OCI-M2 (cell line): ENCODE measurements at regions not wholly inside any gene's neighbourhood (a gene's known extent, or its start where the extent isn't known, plus 50 kb on each side); places are given as distances from the start of the nearest gene placed in this dataset.
"Not testable (repeated sequence)": the region's sequence is repeated elsewhere in the genome, so short reads cannot be mapped to it uniquely, and the experiment has no call there.

Experiments used
- DNase-seq: peaks from one replicate; lab custom pipeline; 2025; ENCODE audit not compliant: unreplicated experiment; lab: John Stamatoyannopoulos, UW

DNA sequence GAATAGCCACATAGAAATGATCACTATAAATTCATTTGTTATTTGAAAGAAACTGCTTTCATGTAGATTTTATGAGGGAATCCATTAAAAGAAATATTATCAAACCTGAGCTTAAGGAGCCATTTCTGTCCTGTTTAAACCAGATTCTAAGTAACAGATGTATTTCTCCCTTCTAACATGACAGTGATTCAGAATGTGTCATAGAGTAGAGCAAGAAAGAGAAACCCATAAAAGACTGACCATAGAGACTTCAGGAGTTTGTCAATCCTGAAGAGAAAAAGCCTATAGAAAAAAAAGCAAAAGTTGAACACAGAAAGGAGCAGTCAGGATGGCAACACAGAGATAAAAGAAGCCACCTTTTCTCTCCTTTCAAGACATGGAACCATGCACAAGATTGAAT, 390.6 kb downstream of the PRIM2 start:
- not testable (repeated sequence) for DNase-seq

- DNase-seq, result not testable (repeated sequence)
These were observed 405.1 kb downstream of the PRIM2 start for GRCh38 chr6:57722546-57722945.

DNA sequence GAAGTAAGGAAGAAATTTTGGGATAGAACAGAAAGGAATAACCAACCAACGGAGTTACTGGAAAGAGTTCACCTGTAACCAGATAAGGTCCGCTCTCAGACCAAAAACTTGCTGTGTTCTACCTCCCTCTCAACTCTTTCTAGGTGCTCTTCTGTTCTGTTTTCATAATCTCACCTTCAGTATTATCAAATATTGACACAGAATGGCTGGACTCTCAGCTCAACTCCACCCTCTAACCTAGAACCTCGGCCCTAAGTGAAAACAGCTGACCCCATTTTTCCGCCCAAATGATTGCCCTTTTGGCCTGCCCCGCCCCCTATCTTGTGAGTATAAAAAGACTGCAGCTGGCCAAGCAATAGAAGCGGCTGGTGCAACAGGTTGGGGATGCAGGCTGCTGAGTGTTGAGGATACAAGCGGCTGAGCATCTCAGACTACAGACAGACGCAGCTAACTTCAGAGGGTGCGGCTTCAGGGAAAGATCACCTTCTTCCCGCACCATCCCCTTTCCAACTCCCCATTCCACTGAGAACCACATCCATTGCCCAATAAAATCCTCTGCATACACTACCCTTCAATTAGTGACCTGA, 406.5 kb downstream of the PRIM2 start:
- not testable (repeated sequence) for DNase-seq

GRCh38 chr6:57729407-57729806, 412.0 kb downstream of the PRIM2 start:
- not testable (repeated sequence) for DNase-seq

DNA sequence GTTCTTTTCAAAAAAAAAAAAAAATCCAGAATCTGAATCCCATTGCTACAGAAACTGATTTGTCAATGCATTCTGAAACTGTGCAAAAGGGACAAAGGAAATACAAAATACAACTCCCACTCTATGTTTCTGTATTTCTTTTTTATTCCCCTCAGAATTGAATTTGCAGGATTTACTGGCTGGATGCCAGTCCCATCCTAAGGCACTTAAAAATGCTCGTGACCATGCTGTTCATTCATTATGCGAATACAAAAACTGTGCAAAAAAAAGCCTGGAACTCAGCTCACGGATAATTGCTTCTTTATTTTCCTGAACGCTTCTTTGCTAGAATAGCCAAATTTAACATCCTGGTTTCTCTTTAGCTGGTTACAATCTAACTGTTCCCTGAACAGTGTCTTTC, 413.3 kb downstream of the PRIM2 start:
- DNase-seq, result not testable (repeated sequence)

DNA sequence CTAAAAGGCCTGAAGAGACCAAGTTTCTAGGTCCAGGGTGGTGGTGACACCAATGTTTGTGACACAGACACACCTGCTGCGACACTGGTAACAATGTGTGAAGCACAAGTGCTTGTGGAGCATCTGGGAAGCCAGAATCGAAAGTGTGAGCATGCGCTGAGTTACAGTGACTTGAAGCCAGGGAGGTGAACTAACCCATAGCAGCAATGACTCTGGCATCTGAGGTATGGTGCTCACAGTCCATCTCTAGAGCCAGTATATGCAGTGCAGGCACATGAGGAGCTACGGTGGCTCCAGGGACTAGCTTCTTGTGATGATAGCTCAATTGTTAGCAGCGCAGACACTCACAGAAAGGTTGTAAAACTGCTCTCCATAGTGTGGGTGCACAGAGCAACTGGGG, 430.3 kb downstream of the PRIM2 start:
- not testable (repeated sequence) for DNase-seq

DNA sequence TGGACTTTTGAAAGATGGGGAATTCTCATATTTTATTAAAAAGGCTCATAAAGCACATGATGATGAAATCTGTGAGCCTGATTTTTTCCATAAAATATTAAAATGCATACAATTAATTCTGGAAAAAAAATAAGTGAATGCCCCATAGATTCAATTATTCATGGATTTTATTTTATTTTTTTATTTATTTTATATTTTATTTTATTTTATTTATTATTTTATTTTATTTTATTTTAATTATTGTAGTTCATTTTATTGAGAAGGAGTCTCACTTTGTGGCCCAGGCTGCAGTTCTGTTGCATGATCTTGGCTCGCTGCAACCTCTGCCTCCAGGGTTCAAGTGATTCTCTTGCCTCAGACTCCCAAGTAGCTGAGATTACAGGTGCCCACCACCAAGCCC, 442.4 kb downstream of the PRIM2 start:
- DNase-seq, result not testable (repeated sequence)

DNA sequence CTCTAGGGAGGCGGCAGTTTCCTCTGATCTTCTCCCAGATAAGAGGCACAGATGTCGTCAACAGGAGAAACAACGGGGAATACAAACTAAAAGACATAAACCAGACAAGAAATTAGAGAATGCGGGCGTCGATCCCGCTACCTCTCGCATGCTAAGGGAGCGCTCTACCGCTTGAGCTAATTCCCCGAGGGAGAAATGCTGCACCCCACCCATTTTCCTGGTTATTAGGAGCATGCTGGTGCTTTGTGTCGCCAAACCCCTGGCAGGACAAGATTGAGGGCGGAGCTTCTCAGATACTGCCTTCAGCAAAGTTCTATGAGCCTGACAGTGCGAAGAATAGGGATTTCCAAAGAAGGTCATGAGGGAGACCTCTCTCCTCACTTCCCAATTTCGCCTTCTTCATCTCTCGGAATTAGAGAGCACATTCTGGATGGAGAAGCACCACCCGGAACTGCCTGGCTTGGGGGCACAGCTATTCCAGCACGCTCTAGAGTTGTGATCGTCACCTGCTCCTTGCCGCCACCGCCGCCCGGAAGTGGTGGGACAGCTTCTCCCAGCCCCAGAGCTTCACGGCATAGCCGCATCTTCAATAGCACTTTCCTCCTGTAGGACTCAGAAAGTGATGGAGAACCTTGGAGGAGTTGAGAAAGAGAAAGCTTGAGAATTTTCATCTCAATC, 475.4 kb downstream of the PRIM2 start:
- DNase-seq, result not testable (repeated sequence)

DNA sequence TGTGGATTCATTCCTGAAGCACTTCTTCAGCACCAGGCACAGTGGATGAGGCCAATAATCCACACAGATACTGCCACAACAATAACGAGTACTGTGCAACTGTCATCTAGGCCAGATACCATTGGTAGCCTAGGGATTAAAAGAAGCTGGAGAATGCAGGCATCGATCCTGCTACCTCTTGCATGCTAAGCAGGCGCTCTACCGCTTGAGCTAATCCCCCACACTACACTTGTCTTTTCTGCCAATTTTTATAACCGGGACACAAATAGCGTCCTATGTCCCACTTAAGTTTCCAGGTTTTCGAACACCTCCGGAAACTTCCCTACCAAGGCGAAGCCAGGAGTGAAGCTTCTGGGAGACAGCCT, 475.9 kb downstream of the PRIM2 start:
- DNase-seq, result not testable (repeated sequence)

- DNase-seq, result not testable (repeated sequence)
These were observed 482.5 kb downstream of the PRIM2 start for GRCh38 chr6:57799703-57800479.

DNA sequence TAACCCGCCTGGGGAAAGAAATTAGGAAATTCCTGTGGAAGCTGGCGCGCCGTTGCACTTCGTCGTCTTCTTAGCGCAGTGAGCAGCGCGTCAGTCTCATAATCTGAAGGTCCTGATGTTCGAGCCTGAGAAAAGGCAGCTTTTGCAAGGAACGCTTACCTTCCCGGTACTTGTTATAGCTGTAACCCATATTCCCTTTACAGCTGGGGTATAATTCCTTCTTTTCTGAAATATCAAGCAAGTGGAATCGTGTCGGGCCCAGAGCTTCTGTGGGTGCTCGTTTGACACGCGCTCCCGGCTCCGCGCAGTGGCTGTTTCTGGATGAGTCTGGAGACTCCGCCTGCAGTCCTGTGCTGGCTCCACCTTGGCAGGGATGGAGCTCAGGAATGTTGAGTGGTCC, 491.2 kb downstream of the PRIM2 start:
- not testable (repeated sequence) for DNase-seq

- not testable (repeated sequence) for DNase-seq
These were observed 492.0 kb downstream of the PRIM2 start for GRCh38 chr6:57809454-57809853.

GRCh38 chr6:57813271-57814075, 496.0 kb downstream of the PRIM2 start:
- not testable (repeated sequence) for DNase-seq

- not testable (repeated sequence) for DNase-seq
These were observed 498.4 kb downstream of the PRIM2 start for GRCh38 chr6:57815826-57816225.

- not testable (repeated sequence) for DNase-seq
These were observed 503.9 kb downstream of the PRIM2 start for GRCh38 chr6:57821325-57821724.

- DNase-seq, result not testable (repeated sequence)
These were observed 505.0 kb downstream of the PRIM2 start for GRCh38 chr6:57822448-57822847.

GRCh38 chr6:57822896-57823358, 505.5 kb downstream of the PRIM2 start:
- DNase-seq, result no peak

- DNase-seq, result not testable (repeated sequence)
These were observed 520.3 kb downstream of the PRIM2 start for GRCh38 chr6:57837622-57838209.

- not testable (repeated sequence) for DNase-seq
These were observed 524.1 kb downstream of the PRIM2 start for GRCh38 chr6:57841551-57841950.

DNA sequence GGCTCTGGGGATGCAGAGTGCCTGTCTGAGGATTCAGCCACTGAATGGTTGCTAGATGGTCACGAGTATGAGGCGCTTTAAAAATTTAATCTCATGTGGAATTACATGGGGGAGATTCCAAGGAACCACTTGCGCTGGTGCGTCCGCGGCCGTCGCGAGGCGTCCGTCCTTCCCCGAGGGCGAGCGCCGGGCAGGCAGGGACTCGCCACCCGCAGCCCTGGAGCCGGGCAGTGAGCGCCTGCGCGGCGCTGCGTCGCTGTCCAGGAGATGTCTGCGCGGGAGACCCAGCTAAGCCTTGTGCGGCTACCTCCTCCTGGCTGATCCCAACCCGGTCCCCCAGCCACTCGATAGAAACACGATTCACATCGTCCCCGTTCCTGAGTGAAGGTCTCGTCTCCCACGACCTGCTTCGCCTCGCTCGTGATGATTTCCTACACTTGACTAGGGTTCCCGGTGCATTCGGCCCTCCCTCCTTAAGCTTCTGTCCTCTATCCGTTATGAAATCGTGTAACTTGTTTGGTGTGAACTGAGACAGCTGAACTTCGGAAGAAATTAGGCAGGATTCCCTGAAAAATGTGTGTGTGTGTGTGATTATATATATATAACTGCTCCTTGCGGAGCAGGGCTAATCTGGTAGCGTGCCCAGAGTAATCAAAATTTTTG, 536.4 kb downstream of the PRIM2 start:
- not testable (repeated sequence) for DNase-seq
